Tibial nerve (tissue), 4 donors: ENCODE measurements at regions not wholly inside any gene's neighbourhood (a gene's known extent, or its start where the extent isn't known, plus 50 kb on each side); places are given as distances from the start of the nearest gene placed in this dataset.

Source experiments
- DNase-seq, 2 donors: peaks; one replicate each; pipeline ENCODE4 v3.0.0-alpha.2; 2019; ENCODE audit warnings: low spot score in 2 of 2
- H3K27ac ChIP-seq, 4 donors: fragments of 200-600 bp; sonication (generic) in 3 of 4; one replicate each; pipeline ENCODE4 v1.5.1; 2017 to 2019; ENCODE audit warnings: mild to moderate bottlenecking in 1 of 4
- H3K27me3 ChIP-seq, 2 donors: fragments of 200-600 bp; sonication (generic) in 1 of 2; one replicate each; pipeline versions ENCODE4 v1.5.1 to v1.6.0; 2017 to 2019
- H3K36me3 ChIP-seq, 3 donors: fragments of 200-600 bp; sonication (generic); one replicate each; pipeline ENCODE4 v1.5.1; 2018 to 2019
- H3K4me1 ChIP-seq, 4 donors: fragments of 200-600 bp; sonication (generic) in 3 of 4; one replicate each; pipeline ENCODE4 v1.5.1; 2017 to 2019
- H3K4me3 ChIP-seq, 4 donors: fragments of 200-600 bp; sonication (generic) in 3 of 4; one replicate each; pipeline ENCODE4 v1.5.1; 2017 to 2019; ENCODE audit warnings: mild to moderate bottlenecking in 1 of 4, moderate library complexity in 1 of 4
- H3K9me3 ChIP-seq, 4 donors: fragments of 200-600 bp; sonication (generic) in 3 of 4; one replicate each; pipeline ENCODE4 v1.5.1; 2017 to 2019
- CTCF ChIP-seq, 5 experiments: fragments of 200-600 bp in 3 of 5; fragments of 450-650 bp in 2 of 5; sonication (generic) in 3 of 5; IDR thresholded peaks; one replicate each; pipeline ENCODE4 v1.5.1; 2016 to 2019; ENCODE audit warnings: antibody characterized with exemption in 5 of 5, mild to moderate bottlenecking in 3 of 5, moderate library complexity in 2 of 5
- EP300 ChIP-seq, 2 donors: sonication (generic); formaldehyde crosslinking; IDR thresholded peaks; one replicate each; pipeline ENCODE4 v1.6.1; 2017; ENCODE audit warnings: antibody characterized with exemption in 2 of 2, mild to moderate bottlenecking in 1 of 2
- POLR2A ChIP-seq, 2 donors: fragments of 450-650 bp; IDR thresholded peaks; one replicate each; pipeline ENCODE4 v1.6.1; 2017; ENCODE audit warnings: antibody characterized with exemption in 2 of 2, mild to moderate bottlenecking in 2 of 2, moderate library complexity in 2 of 2
- WGBS, 2 donors: methylation state at CpG; one replicate each; pipeline ENCODE4 v1.1.5; 2018; 5-methylcytosine and 5-hydroxymethylcytosine counted together

DNA sequence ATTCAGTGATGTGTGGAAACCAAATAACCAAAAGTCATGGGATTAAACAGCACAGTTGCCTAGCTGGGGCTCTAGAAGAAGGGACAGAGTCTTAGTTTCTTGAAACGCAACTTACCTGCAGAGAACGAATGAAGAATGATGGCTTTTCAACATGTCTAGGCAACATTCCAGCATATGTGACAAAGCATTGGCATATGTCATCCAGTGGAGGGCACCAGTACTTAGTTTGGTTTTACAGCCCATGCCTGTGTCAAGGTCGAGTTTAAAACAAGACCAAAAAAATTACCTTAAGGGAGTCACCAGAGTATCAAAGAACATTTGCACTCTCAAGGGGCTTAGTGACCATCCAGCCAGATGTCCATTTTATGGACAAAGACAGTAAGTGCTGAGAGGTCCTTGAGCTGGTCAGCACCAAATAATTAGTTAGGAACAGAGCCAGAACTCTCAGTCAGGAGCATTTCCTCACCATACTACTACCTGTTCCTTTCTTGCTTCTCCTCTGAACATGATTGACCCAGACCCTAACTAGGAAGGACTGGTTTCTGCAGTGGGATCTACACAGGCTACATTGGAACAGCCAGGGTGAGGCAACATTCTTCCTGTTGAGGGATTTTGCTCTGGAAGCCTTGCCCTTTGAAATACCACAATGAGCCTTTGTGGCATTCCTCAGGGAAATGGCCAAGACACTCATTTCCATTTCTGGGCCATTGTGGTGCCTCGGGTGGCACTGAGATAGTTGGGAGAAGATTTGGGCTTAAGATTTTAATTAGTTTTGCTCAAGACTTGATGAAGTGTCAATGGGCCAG lies 75.4 kb upstream of the ANKH start:
- DNase-seq: no peak
- Histone ChIP-seq H3K4me1 (peaks cover 0 to 11% (median 0%) of the 10 kb centered on the region in 4 donors), H3K36me3 (no peaks in the 10 kb centered on the region), H3K27me3 (no peaks in the 10 kb centered on the region), H3K4me3 (no peak overlapping the region), H3K27ac (peak overlapping the region in 2 of 4 donors; percentile 34 to 54), H3K9me3 (no peaks in the 10 kb centered on the region)
- TF ChIP-seq EP300 (IDR thresholded peaks at IDR 0.05) (no peak), POLR2A (IDR thresholded peaks at IDR 0.05) (no peak), CTCF (IDR thresholded peaks at IDR 0.05) (peak in 4 of 5 experiments; percentile 13 to 31 (median 21))
- WGBS, 2 donors: 42 to 50% methylated on average over 4 of the region's 4 CpGs

- Histone ChIP-seq H3K27ac (no peak overlapping the region), H3K4me1 (peaks cover 0 to 11% (median 0%) of the 10 kb centered on the region in 4 donors), H3K4me3 (no peak overlapping the region), H3K9me3 (no peaks in the 10 kb centered on the region), H3K36me3 (no peaks in the 10 kb centered on the region), H3K27me3 (no peaks in the 10 kb centered on the region)
- DNase-seq: no peak
- WGBS, 2 donors: 75 to 85% methylated on average over 3 of the region's 3 CpGs
- no peak for TF ChIP-seq POLR2A (IDR thresholded peaks at IDR 0.05)
- TF ChIP-seq CTCF (IDR thresholded peaks at IDR 0.05): no peak
- no peak for TF ChIP-seq EP300 (IDR thresholded peaks at IDR 0.05)
Observed at GRCh38 chr5:14945450-14945849, 73.9 kb upstream of the ANKH start.

DNA sequence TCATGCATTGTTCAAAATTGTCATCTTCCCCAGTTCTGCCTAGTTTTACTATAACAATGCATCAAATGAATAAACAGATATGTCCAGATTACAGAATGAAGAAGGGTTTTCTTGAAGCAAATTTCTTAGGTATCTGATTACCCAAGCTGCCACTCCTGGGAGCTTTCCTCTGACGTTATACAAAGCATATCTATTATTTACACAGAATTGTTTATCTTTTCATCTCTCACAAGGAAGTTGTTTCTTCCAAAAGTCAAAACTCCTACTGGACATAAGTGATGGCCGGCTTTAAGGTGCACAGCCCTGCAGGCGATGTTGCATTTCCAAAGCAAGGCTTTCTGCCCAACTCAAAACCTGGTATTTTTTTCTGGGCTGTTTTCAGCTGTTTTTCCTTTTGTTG lies 73.4 kb upstream of the ANKH start:
- Histone ChIP-seq H3K27ac (no peak overlapping the region), H3K27me3 (no peaks in the 10 kb centered on the region), H3K4me1 (peaks cover 0 to 11% (median 0%) of the 10 kb centered on the region in 4 donors), H3K36me3 (no peaks in the 10 kb centered on the region), H3K4me3 (no peak overlapping the region), H3K9me3 (no peaks in the 10 kb centered on the region)
- WGBS, 2 donors: 69 to 74% methylated on average over 3 of the region's 3 CpGs
- no peak for DNase-seq
- TF ChIP-seq EP300 (IDR thresholded peaks at IDR 0.05) (no peak), POLR2A (IDR thresholded peaks at IDR 0.05) (no peak), CTCF (IDR thresholded peaks at IDR 0.05) (no peak)

- TF ChIP-seq EP300 (IDR thresholded peaks at IDR 0.05): no peak
- no peak for TF ChIP-seq CTCF (IDR thresholded peaks at IDR 0.05)
- TF ChIP-seq POLR2A (IDR thresholded peaks at IDR 0.05): no peak
- H3K36me3 ChIP-seq: no peaks in the 10 kb centered on the region
- no peak overlapping the region for H3K4me3 ChIP-seq
- no peaks in the 10 kb centered on the region for H3K9me3 ChIP-seq
- no peaks in the 10 kb centered on the region for H3K27me3 ChIP-seq
- no peak overlapping the region for H3K27ac ChIP-seq
- H3K4me1 ChIP-seq: peaks cover 0 to 11% (median 0%) of the 10 kb centered on the region in 4 donors
- WGBS, 2 donors: 90 to 91% methylated on average over 4 of the region's 4 CpGs
- DNase-seq: no peak
Observed at GRCh38 chr5:14944350-14944739, 72.8 kb upstream of the ANKH start.

DNA sequence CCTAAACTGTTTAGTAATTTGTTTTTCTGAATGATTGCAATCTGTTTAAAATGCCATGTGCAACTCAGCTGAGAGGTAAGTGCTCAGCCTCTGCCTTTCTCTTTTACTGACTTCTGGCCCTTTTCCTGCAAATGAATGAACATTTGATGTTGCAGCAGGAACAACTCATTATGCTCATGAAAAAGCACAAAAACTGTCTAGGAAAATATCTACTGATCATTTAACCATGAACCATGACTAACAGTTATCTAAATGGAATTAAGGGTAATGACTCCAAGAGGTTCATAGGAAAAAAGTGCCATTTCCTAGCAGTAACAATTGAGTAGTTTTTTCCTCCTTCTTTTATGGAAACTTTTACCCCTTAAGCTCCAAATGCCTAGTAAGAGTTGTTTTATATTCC lies 70.6 kb upstream of the ANKH start:
- TF ChIP-seq CTCF (IDR thresholded peaks at IDR 0.05) (no peak), EP300 (IDR thresholded peaks at IDR 0.05) (no peak), POLR2A (IDR thresholded peaks at IDR 0.05) (no peak)
- H3K9me3 ChIP-seq: no peaks in the 10 kb centered on the region
- peaks cover 0 to 11% (median 0%) of the 10 kb centered on the region in 4 donors for H3K4me1 ChIP-seq
- no peaks in the 10 kb centered on the region for H3K27me3 ChIP-seq
- no peaks in the 10 kb centered on the region for H3K36me3 ChIP-seq
- H3K27ac ChIP-seq: no peak overlapping the region
- no peak overlapping the region for H3K4me3 ChIP-seq
- no peak for DNase-seq
